Omental fat pad (tissue), 3 donors: ENCODE measurements at regions not wholly inside any gene's neighbourhood (a gene's known extent, or its start where the extent isn't known, plus 50 kb on each side); places are given as distances from the start of the nearest gene placed in this dataset.

Source experiments
- ATAC-seq: fragments of 150-250 bp; one replicate; pipeline ENCODE4 v1.9.1; 2016; ENCODE audit warnings: mild to moderate bottlenecking, moderate library complexity; ENCODE audit not compliant: low FRiP score
- DNase-seq: peaks from one replicate; pipeline ENCODE4 v3.0.0-alpha.2; 2019; ENCODE audit warnings: low spot score
- TF ChIP-seq, protein P1 (sequence below), 3 donors: fragments of 450-650 bp; IDR thresholded peaks; one replicate each; pipeline ENCODE4 v1.5.1; 2016 to 2017; ENCODE audit warnings: antibody characterized with exemption in 3 of 3, mild to moderate bottlenecking in 3 of 3, moderate library complexity in 2 of 3

DNA sequence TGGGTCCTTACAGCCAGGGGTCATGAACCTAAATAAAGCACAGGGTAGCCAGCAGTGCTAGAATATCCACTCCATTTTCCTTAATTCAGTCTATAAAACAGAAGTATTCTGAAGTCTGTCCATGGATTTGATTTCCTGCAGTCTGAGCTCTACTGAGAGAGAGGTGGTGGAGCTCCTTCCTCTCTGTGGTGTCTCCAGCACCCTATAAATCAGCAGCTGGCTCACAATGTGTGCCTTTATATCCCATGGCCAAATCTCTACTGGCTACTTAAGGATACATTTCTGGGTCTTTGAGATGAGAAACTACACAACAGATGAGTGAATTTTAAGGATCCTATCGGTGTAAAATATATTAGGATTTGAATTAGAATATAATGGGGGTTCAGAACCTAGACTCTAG is 339.9 kb upstream of the RBMS3 start:
- ATAC-seq, result no peak
- TF ChIP-seq, protein P1, sequence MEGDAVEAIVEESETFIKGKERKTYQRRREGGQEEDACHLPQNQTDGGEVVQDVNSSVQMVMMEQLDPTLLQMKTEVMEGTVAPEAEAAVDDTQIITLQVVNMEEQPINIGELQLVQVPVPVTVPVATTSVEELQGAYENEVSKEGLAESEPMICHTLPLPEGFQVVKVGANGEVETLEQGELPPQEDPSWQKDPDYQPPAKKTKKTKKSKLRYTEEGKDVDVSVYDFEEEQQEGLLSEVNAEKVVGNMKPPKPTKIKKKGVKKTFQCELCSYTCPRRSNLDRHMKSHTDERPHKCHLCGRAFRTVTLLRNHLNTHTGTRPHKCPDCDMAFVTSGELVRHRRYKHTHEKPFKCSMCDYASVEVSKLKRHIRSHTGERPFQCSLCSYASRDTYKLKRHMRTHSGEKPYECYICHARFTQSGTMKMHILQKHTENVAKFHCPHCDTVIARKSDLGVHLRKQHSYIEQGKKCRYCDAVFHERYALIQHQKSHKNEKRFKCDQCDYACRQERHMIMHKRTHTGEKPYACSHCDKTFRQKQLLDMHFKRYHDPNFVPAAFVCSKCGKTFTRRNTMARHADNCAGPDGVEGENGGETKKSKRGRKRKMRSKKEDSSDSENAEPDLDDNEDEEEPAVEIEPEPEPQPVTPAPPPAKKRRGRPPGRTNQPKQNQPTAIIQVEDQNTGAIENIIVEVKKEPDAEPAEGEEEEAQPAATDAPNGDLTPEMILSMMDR (IDR thresholded peaks at IDR 0.05), result no peak
- no peak for DNase-seq

DNA sequence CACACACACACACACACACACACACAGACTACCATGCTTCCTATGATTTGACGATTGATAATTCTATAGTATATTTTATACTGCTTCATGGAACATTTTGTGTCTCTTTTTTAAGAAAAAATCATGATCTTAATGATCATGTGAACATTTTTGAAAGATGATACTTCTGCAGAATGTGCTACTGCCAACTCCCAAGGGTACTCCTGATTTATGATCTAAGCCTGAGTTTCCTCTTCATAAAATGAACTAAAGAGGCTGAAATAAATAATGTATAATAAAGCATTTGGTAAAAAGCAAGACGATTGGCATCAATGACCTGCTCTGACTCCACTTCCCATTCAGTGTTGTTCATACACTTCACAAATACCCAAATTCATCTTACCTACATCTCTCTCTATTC is 333.8 kb upstream of the RBMS3 start:
- TF ChIP-seq, protein P1 (IDR thresholded peaks at IDR 0.05), result no peak
- ATAC-seq, result no peak
- DNase-seq, result no peak

DNA sequence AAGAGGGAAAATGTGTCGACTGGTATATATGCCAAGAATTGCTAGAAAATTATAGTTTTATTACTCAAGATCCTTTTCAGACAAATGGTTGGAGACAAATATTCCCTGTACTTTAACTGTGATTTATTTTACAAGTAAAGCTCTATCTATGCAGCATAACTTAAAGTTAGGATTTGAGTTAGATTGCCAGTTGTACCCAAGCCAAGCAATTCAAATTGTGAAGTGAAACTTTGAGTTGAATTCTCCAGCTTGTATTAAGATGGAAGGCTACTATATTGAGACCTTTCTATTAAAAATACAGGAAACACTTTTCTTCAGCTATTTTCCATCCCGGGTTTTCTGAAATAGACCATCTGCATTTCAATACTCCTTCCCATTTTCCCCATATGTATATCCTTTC is 333.1 kb upstream of the RBMS3 start:
- DNase-seq (no peak), ATAC-seq (no peak)
- TF ChIP-seq, protein P1 (IDR thresholded peaks at IDR 0.05), result no peak

DNA sequence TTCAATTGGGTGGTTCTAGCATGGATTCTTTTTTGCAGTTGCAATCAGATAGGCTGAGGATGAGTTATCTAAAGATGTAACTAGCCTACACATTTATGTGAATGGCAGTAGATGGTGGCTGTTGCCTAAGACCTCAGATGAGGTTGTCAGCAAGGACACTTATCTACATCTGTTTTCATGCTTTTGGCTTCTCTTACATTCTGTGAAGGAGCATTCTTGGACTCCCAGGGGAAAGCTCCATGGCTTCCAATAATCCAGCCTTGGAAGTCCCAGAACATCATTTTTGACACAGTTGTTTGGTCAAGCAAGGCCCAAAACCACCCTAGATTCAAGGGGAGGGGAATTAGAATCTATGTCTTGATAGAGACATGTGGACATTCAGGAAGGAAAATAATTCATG is 332.2 kb upstream of the RBMS3 start:
- no peak for DNase-seq
- no peak for ATAC-seq
- TF ChIP-seq, protein P1 (IDR thresholded peaks at IDR 0.05), result no peak

DNA sequence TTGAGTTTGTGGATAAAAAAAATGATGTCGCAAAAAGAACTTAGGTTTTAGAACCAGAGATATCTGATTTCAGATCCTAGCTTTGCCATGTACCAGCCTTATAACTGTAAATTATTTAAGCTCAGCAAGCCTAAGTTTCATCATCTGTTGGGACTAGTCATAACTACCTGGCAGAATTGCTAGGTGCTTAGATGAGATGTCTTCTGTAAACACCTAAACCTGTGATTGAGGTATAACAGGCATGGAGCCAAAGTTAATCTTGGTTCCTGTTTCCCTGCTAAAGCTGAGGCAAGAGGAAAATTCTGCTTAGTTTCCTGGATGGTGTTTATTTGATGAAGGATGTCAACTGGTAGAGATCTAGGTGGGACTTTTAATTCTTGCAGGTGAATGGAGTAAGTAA is 331.3 kb upstream of the RBMS3 start:
- DNase-seq (no peak), ATAC-seq (no peak)
- TF ChIP-seq, protein P1 (IDR thresholded peaks at IDR 0.05), result no peak

DNA sequence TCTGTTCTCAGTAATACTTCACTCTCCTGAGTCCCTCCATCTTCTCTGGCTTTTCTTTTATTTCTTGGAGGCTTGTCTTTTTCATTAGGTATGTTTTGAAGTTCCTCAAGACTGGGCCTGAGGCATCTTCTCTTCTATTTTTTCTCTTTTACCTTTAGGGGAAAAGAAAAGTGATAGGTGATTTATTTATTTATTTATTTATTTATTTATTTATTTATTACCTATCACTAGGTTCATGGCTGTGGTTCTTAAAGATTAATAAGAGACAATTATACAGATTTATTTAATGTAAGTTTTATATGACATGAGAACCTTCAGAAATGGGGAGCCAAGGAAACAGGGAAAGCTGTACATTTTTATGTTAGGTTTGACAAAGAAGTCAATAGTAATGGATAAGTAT is 330.3 kb upstream of the RBMS3 start:
- ATAC-seq (no peak), DNase-seq (no peak)
- TF ChIP-seq, protein P1 (IDR thresholded peaks at IDR 0.05), result no peak

DNA sequence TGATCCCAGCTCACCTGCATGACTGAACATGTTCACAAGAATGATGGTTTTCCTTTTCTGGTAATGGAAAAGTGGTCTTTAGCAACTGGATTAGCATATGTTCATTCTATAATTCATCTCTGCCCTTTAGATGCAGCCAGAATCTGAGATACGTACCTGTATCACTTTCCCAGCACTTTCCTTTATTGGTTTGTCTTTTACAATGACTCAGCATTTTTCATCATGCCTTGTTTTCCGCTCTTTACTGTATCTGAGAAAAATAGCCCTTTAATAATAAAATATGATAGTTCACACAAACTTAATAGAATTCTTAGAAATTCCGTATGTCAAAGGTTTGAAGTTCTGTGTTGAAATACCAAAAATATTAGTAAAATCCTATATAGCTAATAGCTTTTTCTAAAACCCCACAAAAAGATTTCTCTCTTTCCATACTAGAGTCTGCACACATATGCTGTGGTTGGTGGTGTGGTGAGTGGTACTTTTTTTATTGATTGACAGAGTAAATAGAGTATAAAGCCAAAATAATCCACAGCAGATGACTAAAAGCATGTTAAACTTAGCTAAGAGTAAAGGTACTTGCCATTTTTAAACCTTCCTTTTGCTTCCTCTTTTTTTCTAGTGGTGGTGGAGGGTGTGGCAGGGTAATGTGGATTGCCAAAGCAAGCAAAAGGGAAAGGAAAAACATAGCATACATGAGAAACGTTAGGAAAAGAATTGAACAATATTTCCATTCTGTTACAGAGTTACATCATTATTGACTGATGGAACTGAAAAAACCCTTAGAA is 328.9 kb upstream of the RBMS3 start:
- TF ChIP-seq, protein P1 (IDR thresholded peaks at IDR 0.05), result no peak
- ATAC-seq (no peak), DNase-seq (no peak)
